ENCODE measurements at regions not wholly inside any gene's neighbourhood (a gene's known extent, or its start where the extent isn't known, plus 50 kb on each side); places are given as distances from the start of the nearest gene placed in this dataset.

- POLR2A ChIA-PET = no interaction called here
- intact Hi-C loops (cut with DNase I, micrococcal nuclease) = no loop called here
- ATAC-seq (no peak), DNase-seq (no peak)
- H3K4me1 Mint-ChIP-seq = no peaks in the 10 kb centered on the region
- H3K4me3 Mint-ChIP-seq = no peak overlapping the region
- CTCF ChIA-PET = interaction anchor here (0.8 kb wide), 1 partner anchor 8 kb away, joined by 3 read pairs; no protein-coding TSS in a partner anchor
- H3K9me3 Mint-ChIP-seq (ENCODE audit: low read depth) = no peaks in the 10 kb centered on the region
- H3K27me3 Mint-ChIP-seq = peaks cover 23% of the 10 kb centered on the region
- H3K27ac Mint-ChIP-seq = no peak overlapping the region
- H3K36me3 Mint-ChIP-seq (ENCODE audit: low read depth) = no peaks in the 10 kb centered on the region
These were observed 215.4 kb upstream of the UBASH3B start for GRCh38 chr11:122439866-122440810.

GRCh38 chr11:122436188-122436555, 219.3 kb upstream of the UBASH3B start:
- no peak for DNase-seq
- ChIA-PET POLR2A (no interaction called here), CTCF (no interaction called here)
- Mint-ChIP-seq H3K27me3 (peaks cover 24% of the 10 kb centered on the region), H3K27ac (no peak overlapping the region), H3K4me1 (no peaks in the 10 kb centered on the region), H3K4me3 (no peak overlapping the region), H3K36me3 (ENCODE audit: low read depth) (no peaks in the 10 kb centered on the region), H3K9me3 (ENCODE audit: low read depth) (no peaks in the 10 kb centered on the region)
- ATAC-seq = no peak
- intact Hi-C loops (cut with DNase I, micrococcal nuclease) = no loop called here

GRCh38 chr11:122435540-122436187, 219.9 kb upstream of the UBASH3B start:
- no peaks in the 10 kb centered on the region for H3K4me1 Mint-ChIP-seq
- intact Hi-C loops (cut with DNase I, micrococcal nuclease) = no loop called here
- ATAC-seq (no peak), DNase-seq (no peak)
- no peaks in the 10 kb centered on the region for H3K9me3 Mint-ChIP-seq (ENCODE audit: low read depth)
- H3K4me3 Mint-ChIP-seq = no peak overlapping the region
- CTCF ChIA-PET = interaction anchor here (0.6 kb wide), 1 partner anchor 588 kb away, joined by 4 read pairs; no protein-coding TSS in a partner anchor
- no peaks in the 10 kb centered on the region for H3K36me3 Mint-ChIP-seq (ENCODE audit: low read depth)
- no peak overlapping the region for H3K27ac Mint-ChIP-seq
- POLR2A ChIA-PET = no interaction called here
- H3K27me3 Mint-ChIP-seq = peaks cover 22% of the 10 kb centered on the region

GRCh38 chr11:122434786-122435185, 220.7 kb upstream of the UBASH3B start:
- no peak overlapping the region for H3K4me3 Mint-ChIP-seq
- ATAC-seq (no peak), DNase-seq (no peak)
- H3K27ac Mint-ChIP-seq = no peak overlapping the region
- H3K36me3 Mint-ChIP-seq (ENCODE audit: low read depth) = no peaks in the 10 kb centered on the region
- no peaks in the 10 kb centered on the region for H3K4me1 Mint-ChIP-seq
- H3K9me3 Mint-ChIP-seq (ENCODE audit: low read depth) = no peaks in the 10 kb centered on the region
- ChIA-PET POLR2A (no interaction called here), CTCF (no interaction called here)
- intact Hi-C loops (cut with DNase I, micrococcal nuclease) = no loop called here
- H3K27me3 Mint-ChIP-seq = peaks cover 16% of the 10 kb centered on the region

GRCh38 chr11:122430490-122430889, 225.0 kb upstream of the UBASH3B start:
- ChIA-PET CTCF (no interaction called here), POLR2A (no interaction called here)
- no peaks in the 10 kb centered on the region for H3K4me1 Mint-ChIP-seq
- no peak overlapping the region for H3K27ac Mint-ChIP-seq
- no peak for DNase-seq
- no peak overlapping the region for H3K4me3 Mint-ChIP-seq
- H3K36me3 Mint-ChIP-seq (ENCODE audit: low read depth) = no peaks in the 10 kb centered on the region
- ATAC-seq = no peak
- H3K9me3 Mint-ChIP-seq (ENCODE audit: low read depth) = no peaks in the 10 kb centered on the region
- intact Hi-C loops (cut with DNase I, micrococcal nuclease) = no loop called here
- peaks cover 9% of the 10 kb centered on the region for H3K27me3 Mint-ChIP-seq

GRCh38 chr11:122426073-122426472, 229.4 kb upstream of the UBASH3B start:
- intact Hi-C loops (cut with DNase I, micrococcal nuclease) = no loop called here
- CTCF ChIA-PET = no interaction called here
- no peak for DNase-seq
- H3K4me3 Mint-ChIP-seq = no peak overlapping the region
- peaks cover 12% of the 10 kb centered on the region for H3K27me3 Mint-ChIP-seq
- no peaks in the 10 kb centered on the region for H3K9me3 Mint-ChIP-seq (ENCODE audit: low read depth)
- H3K27ac Mint-ChIP-seq = no peak overlapping the region
- no peak for ATAC-seq
- POLR2A ChIA-PET = no interaction called here
- H3K36me3 Mint-ChIP-seq (ENCODE audit: low read depth) = no peaks in the 10 kb centered on the region
- H3K4me1 Mint-ChIP-seq = peaks cover 2% of the 10 kb centered on the region

GRCh38 chr11:122424636-122425035, 230.9 kb upstream of the UBASH3B start:
- ATAC-seq = peak; percentile 19
- H3K4me3 Mint-ChIP-seq = no peak overlapping the region
- intact Hi-C loops (cut with DNase I, micrococcal nuclease) = no loop called here

GRCh38 chr11:122423886-122424285, 231.6 kb upstream of the UBASH3B start:
- DNase-seq (no peak), ATAC-seq (no peak)
- ChIA-PET POLR2A (no interaction called here), CTCF (interaction anchor here (1.1 kb wide), 1 partner anchor 10 kb away, joined by 4 read pairs; no protein-coding TSS in a partner anchor)
- Mint-ChIP-seq H3K27ac (no peak overlapping the region), H3K4me1 (peaks cover 2% of the 10 kb centered on the region), H3K27me3 (peaks cover 15% of the 10 kb centered on the region), H3K36me3 (ENCODE audit: low read depth) (no peaks in the 10 kb centered on the region), H3K9me3 (ENCODE audit: low read depth) (no peaks in the 10 kb centered on the region), H3K4me3 (no peak overlapping the region)
- intact Hi-C loops (cut with DNase I, micrococcal nuclease) = no loop called here

More at GRCh38 chr11:122424636-122425035, 230.9 kb upstream of the UBASH3B start:
- H3K4me1 Mint-ChIP-seq = peaks cover 2% of the 10 kb centered on the region
- peaks cover 15% of the 10 kb centered on the region for H3K27me3 Mint-ChIP-seq
- ChIA-PET POLR2A (no interaction called here), CTCF (no interaction called here)
- H3K9me3 Mint-ChIP-seq (ENCODE audit: low read depth) = no peaks in the 10 kb centered on the region
- DNase-seq = no peak
- no peaks in the 10 kb centered on the region for H3K36me3 Mint-ChIP-seq (ENCODE audit: low read depth)
- no peak overlapping the region for H3K27ac Mint-ChIP-seq

- no peak overlapping the region for H3K4me3 Mint-ChIP-seq
- no peaks in the 10 kb centered on the region for H3K9me3 Mint-ChIP-seq (ENCODE audit: low read depth)
- no peak for DNase-seq
- no peak for ATAC-seq
- intact Hi-C loops (cut with DNase I, micrococcal nuclease) = no loop called here
- ChIA-PET CTCF (interaction anchor here (0.7 to 1.1 kb wide), 3 partner anchors 9 to 1764 kb away, joined by 3 to 4 read pairs (median 3); no protein-coding TSS in a partner anchor), POLR2A (no interaction called here)
- peaks cover 2% of the 10 kb centered on the region for H3K4me1 Mint-ChIP-seq
- H3K36me3 Mint-ChIP-seq (ENCODE audit: low read depth) = no peaks in the 10 kb centered on the region
- no peak overlapping the region for H3K27ac Mint-ChIP-seq
- H3K27me3 Mint-ChIP-seq = peaks cover 15% of the 10 kb centered on the region
These were observed 232.2 kb upstream of the UBASH3B start for GRCh38 chr11:122423273-122423672.

- CTCF ChIA-PET = interaction anchor here (0.7 kb wide), 1 partner anchor 1764 kb away, joined by 3 read pairs; no protein-coding TSS in a partner anchor
- POLR2A ChIA-PET = no interaction called here
- H3K27ac Mint-ChIP-seq = no peak overlapping the region
- no peaks in the 10 kb centered on the region for H3K9me3 Mint-ChIP-seq (ENCODE audit: low read depth)
- intact Hi-C loops (cut with DNase I, micrococcal nuclease) = no loop called here
- H3K27me3 Mint-ChIP-seq = peaks cover 15% of the 10 kb centered on the region
- ATAC-seq (no peak), DNase-seq (no peak)
- H3K4me1 Mint-ChIP-seq = peaks cover 2% of the 10 kb centered on the region
- no peaks in the 10 kb centered on the region for H3K36me3 Mint-ChIP-seq (ENCODE audit: low read depth)
- no peak overlapping the region for H3K4me3 Mint-ChIP-seq
These were observed 232.8 kb upstream of the UBASH3B start for GRCh38 chr11:122422682-122423081.

- CTCF ChIA-PET = no interaction called here
- Mint-ChIP-seq H3K36me3 (ENCODE audit: low read depth) (no peaks in the 10 kb centered on the region), H3K9me3 (ENCODE audit: low read depth) (no peaks in the 10 kb centered on the region), H3K4me1 (peaks cover 2% of the 10 kb centered on the region), H3K4me3 (no peak overlapping the region), H3K27me3 (peaks cover 15% of the 10 kb centered on the region), H3K27ac (no peak overlapping the region)
- POLR2A ChIA-PET = no interaction called here
- no peak for DNase-seq
- intact Hi-C loops (cut with DNase I, micrococcal nuclease) = no loop called here
- ATAC-seq = no peak
These were observed 233.8 kb upstream of the UBASH3B start for GRCh38 chr11:122421702-122422101.

- DNase-seq (no peak), ATAC-seq (no peak)
- H3K9me3 Mint-ChIP-seq (ENCODE audit: low read depth) = peaks cover 5% of the 10 kb centered on the region
- intact Hi-C loops (cut with DNase I, micrococcal nuclease) = no loop called here
- CTCF ChIA-PET = no interaction called here
- POLR2A ChIA-PET = no interaction called here
- no peak overlapping the region for H3K4me3 Mint-ChIP-seq
- no peak overlapping the region for H3K27ac Mint-ChIP-seq
- H3K36me3 Mint-ChIP-seq (ENCODE audit: low read depth) = no peaks in the 10 kb centered on the region
- H3K4me1 Mint-ChIP-seq = no peaks in the 10 kb centered on the region
- peaks cover 6% of the 10 kb centered on the region for H3K27me3 Mint-ChIP-seq
These were observed 237.5 kb upstream of the UBASH3B start for GRCh38 chr11:122418032-122418431.
